ENCODE measurements at regions not wholly inside any gene's neighbourhood (a gene's known extent, or its start where the extent isn't known, plus 50 kb on each side); places are given as distances from the start of the nearest gene placed in this dataset.

- TF ChIP-seq CTCF (IDR thresholded peaks at IDR 0.05; ENCODE audit: extremely low read depth, insufficient read depth, missing control alignments), result no peak
- in situ Hi-C loops (cut with MboI; ENCODE audit: low pct_unique_long_range_greater_than_20kb, low sequenced_read_pairs, unreplicated experiment), result no loop called here
- DNase-seq (ENCODE audit: low spot score), result no peak
Measured at GRCh38 chr1:79775402-79775801, 768.9 kb upstream of the ADGRL4 start.

- DNase-seq (ENCODE audit: low spot score), result no peak
- TF ChIP-seq CTCF (IDR thresholded peaks at IDR 0.05; ENCODE audit: extremely low read depth, insufficient read depth, missing control alignments), result no peak
- in situ Hi-C loops (cut with MboI; ENCODE audit: low pct_unique_long_range_greater_than_20kb, low sequenced_read_pairs, unreplicated experiment), result no loop called here
Measured at GRCh38 chr1:79773385-79773784, 766.9 kb upstream of the ADGRL4 start.

- in situ Hi-C loops (cut with MboI; ENCODE audit: low pct_unique_long_range_greater_than_20kb, low sequenced_read_pairs, unreplicated experiment), result no loop called here
- no peak for DNase-seq (ENCODE audit: low spot score)
Measured at GRCh38 chr1:79762461-79762860, 755.9 kb upstream of the ADGRL4 start.

GRCh38 chr1:79760531-79760930 is 754.0 kb upstream of the ADGRL4 start:
- TF ChIP-seq CTCF (IDR thresholded peaks at IDR 0.05; ENCODE audit: extremely low read depth, insufficient read depth, missing control alignments), result no peak
- in situ Hi-C loops (cut with MboI; ENCODE audit: low pct_unique_long_range_greater_than_20kb, low sequenced_read_pairs, unreplicated experiment), result no loop called here
- DNase-seq (ENCODE audit: low spot score), result no peak

More at GRCh38 chr1:79762461-79762860, 755.9 kb upstream of the ADGRL4 start:
- no peak for TF ChIP-seq CTCF (IDR thresholded peaks at IDR 0.05; ENCODE audit: extremely low read depth, insufficient read depth, missing control alignments)

GRCh38 chr1:79749607-79750006 is 743.1 kb upstream of the ADGRL4 start:
- in situ Hi-C loops (cut with MboI; ENCODE audit: low pct_unique_long_range_greater_than_20kb, low sequenced_read_pairs, unreplicated experiment), result no loop called here

GRCh38 chr1:79745929-79746328 is 739.4 kb upstream of the ADGRL4 start:
- TF ChIP-seq CTCF (IDR thresholded peaks at IDR 0.05; ENCODE audit: extremely low read depth, insufficient read depth, missing control alignments), result no peak
- in situ Hi-C loops (cut with MboI; ENCODE audit: low pct_unique_long_range_greater_than_20kb, low sequenced_read_pairs, unreplicated experiment), result no loop called here
- no peak for DNase-seq (ENCODE audit: low spot score)

More at GRCh38 chr1:79749607-79750006, 743.1 kb upstream of the ADGRL4 start:
- no peak for DNase-seq (ENCODE audit: low spot score)
- TF ChIP-seq CTCF (IDR thresholded peaks at IDR 0.05; ENCODE audit: extremely low read depth, insufficient read depth, missing control alignments), result no peak

GRCh38 chr1:79744746-79745145 is 738.2 kb upstream of the ADGRL4 start:
- no peak for TF ChIP-seq CTCF (IDR thresholded peaks at IDR 0.05; ENCODE audit: extremely low read depth, insufficient read depth, missing control alignments)
- DNase-seq (ENCODE audit: low spot score), result no peak
- in situ Hi-C loops (cut with MboI; ENCODE audit: low pct_unique_long_range_greater_than_20kb, low sequenced_read_pairs, unreplicated experiment), result no loop called here

All from GM13977 (cell line).